ENCODE measurements at regions not wholly inside any gene's neighbourhood (a gene's known extent, or its start where the extent isn't known, plus 50 kb on each side); places are given as distances from the start of the nearest gene placed in this dataset.

GRCh38 chr15:46365572-46365971 lies 730.7 kb downstream of the SQOR start:
- H3K9me3 Mint-ChIP-seq, result peaks cover 6% of the 10 kb centered on the region in 2 donors
- H3K27me3 Mint-ChIP-seq, result no peaks in the 10 kb centered on the region
- peaks cover 0 to 2% of the 10 kb centered on the region in 2 donors for H3K36me3 Mint-ChIP-seq
- no peak overlapping the region for H3K27ac Mint-ChIP-seq
- ATAC-seq (replicated peaks), result no peak
- H3K4me1 Mint-ChIP-seq, result no peaks in the 10 kb centered on the region
- DNase-seq, result no peak
- H3K4me3 Mint-ChIP-seq, result no peak overlapping the region

GRCh38 chr15:46366360-46367007 lies 731.7 kb downstream of the SQOR start:
- Mint-ChIP-seq H3K4me3 (no peak overlapping the region), H3K36me3 (peaks cover 0 to 2% of the 10 kb centered on the region in 2 donors), H3K27ac (no peak overlapping the region), H3K9me3 (peaks cover 6 to 10% of the 10 kb centered on the region in 2 donors), H3K4me1 (no peaks in the 10 kb centered on the region), H3K27me3 (no peaks in the 10 kb centered on the region)
- DNase-seq (no peak), ATAC-seq (replicated peaks) (no peak)

GRCh38 chr15:46383978-46384377 lies 749.1 kb downstream of the SQOR start:
- ATAC-seq (replicated peaks), result no peak
- H3K27ac Mint-ChIP-seq, result no peak overlapping the region
- no peaks in the 10 kb centered on the region for H3K27me3 Mint-ChIP-seq
- H3K4me3 Mint-ChIP-seq, result no peak overlapping the region
- no peaks in the 10 kb centered on the region for H3K4me1 Mint-ChIP-seq
- DNase-seq, result no peak
- no peaks in the 10 kb centered on the region for H3K36me3 Mint-ChIP-seq
- H3K9me3 Mint-ChIP-seq, result peaks cover 0 to 2% of the 10 kb centered on the region in 2 donors

- no peak for ATAC-seq (replicated peaks)
- no peaks in the 10 kb centered on the region for H3K4me1 Mint-ChIP-seq
- H3K36me3 Mint-ChIP-seq, result no peaks in the 10 kb centered on the region
- no peak overlapping the region for H3K27ac Mint-ChIP-seq
- peaks cover 12 to 13% of the 10 kb centered on the region in 2 donors for H3K9me3 Mint-ChIP-seq
- no peak for DNase-seq
- H3K27me3 Mint-ChIP-seq, result no peaks in the 10 kb centered on the region
- H3K4me3 Mint-ChIP-seq, result no peak overlapping the region
Observed at GRCh38 chr15:46386356-46386755, 751.5 kb downstream of the SQOR start.

GRCh38 chr15:46389739-46390138 lies 754.9 kb downstream of the SQOR start:
- Mint-ChIP-seq H3K27me3 (no peaks in the 10 kb centered on the region), H3K9me3 (peaks cover 15 to 17% of the 10 kb centered on the region in 2 donors), H3K27ac (no peak overlapping the region), H3K36me3 (no peaks in the 10 kb centered on the region), H3K4me1 (no peaks in the 10 kb centered on the region), H3K4me3 (no peak overlapping the region)
- DNase-seq (no peak), ATAC-seq (replicated peaks) (no peak)

GRCh38 chr15:46394463-46394862 lies 759.6 kb downstream of the SQOR start:
- Mint-ChIP-seq H3K36me3 (no peaks in the 10 kb centered on the region), H3K4me1 (no peaks in the 10 kb centered on the region), H3K9me3 (peaks cover 17 to 21% of the 10 kb centered on the region in 2 donors), H3K27ac (no peak overlapping the region), H3K4me3 (no peak overlapping the region), H3K27me3 (no peaks in the 10 kb centered on the region)
- ATAC-seq (replicated peaks) (no peak), DNase-seq (no peak)

- H3K27me3 Mint-ChIP-seq, result no peaks in the 10 kb centered on the region
- no peaks in the 10 kb centered on the region for H3K36me3 Mint-ChIP-seq
Observed at GRCh38 chr15:46408312-46408711, 773.5 kb downstream of the SQOR start.

GRCh38 chr15:46409841-46410301 lies 775.0 kb downstream of the SQOR start:
- H3K36me3 Mint-ChIP-seq, result no peaks in the 10 kb centered on the region
- DNase-seq (no peak), ATAC-seq (replicated peaks) (no peak)
- H3K9me3 Mint-ChIP-seq, result peaks cover 0 to 3% of the 10 kb centered on the region in 2 donors
- no peaks in the 10 kb centered on the region for H3K4me1 Mint-ChIP-seq
- H3K27ac Mint-ChIP-seq, result no peak overlapping the region
- H3K4me3 Mint-ChIP-seq, result no peak overlapping the region
- no peaks in the 10 kb centered on the region for H3K27me3 Mint-ChIP-seq

More at GRCh38 chr15:46408312-46408711, 773.5 kb downstream of the SQOR start:
- Mint-ChIP-seq H3K4me3 (no peak overlapping the region), H3K4me1 (no peaks in the 10 kb centered on the region), H3K27ac (no peak overlapping the region), H3K9me3 (peaks cover 0 to 3% of the 10 kb centered on the region in 2 donors)
- DNase-seq, result no peak
- no peak for ATAC-seq (replicated peaks)

- H3K27me3 Mint-ChIP-seq, result no peaks in the 10 kb centered on the region
- peaks cover 0 to 3% of the 10 kb centered on the region in 2 donors for H3K9me3 Mint-ChIP-seq
- H3K36me3 Mint-ChIP-seq, result no peaks in the 10 kb centered on the region
- ATAC-seq (replicated peaks) (no peak), DNase-seq (no peak)
- no peak overlapping the region for H3K27ac Mint-ChIP-seq
- no peak overlapping the region for H3K4me3 Mint-ChIP-seq
- H3K4me1 Mint-ChIP-seq, result no peaks in the 10 kb centered on the region
Observed at GRCh38 chr15:46410705-46411104, 775.9 kb downstream of the SQOR start.

- Mint-ChIP-seq H3K4me3 (no peak overlapping the region), H3K27ac (no peak overlapping the region), H3K36me3 (no peaks in the 10 kb centered on the region), H3K9me3 (peaks cover 0 to 3% of the 10 kb centered on the region in 2 donors), H3K4me1 (no peaks in the 10 kb centered on the region), H3K27me3 (no peaks in the 10 kb centered on the region)
- DNase-seq (no peak), ATAC-seq (replicated peaks) (no peak)
Observed at GRCh38 chr15:46411900-46412299, 777.1 kb downstream of the SQOR start.

- Mint-ChIP-seq H3K9me3 (peaks cover 3 to 4% of the 10 kb centered on the region in 2 donors), H3K27ac (no peak overlapping the region), H3K4me3 (no peak overlapping the region), H3K4me1 (no peaks in the 10 kb centered on the region), H3K27me3 (no peaks in the 10 kb centered on the region), H3K36me3 (no peaks in the 10 kb centered on the region)
- DNase-seq (no peak), ATAC-seq (replicated peaks) (no peak)
Observed at GRCh38 chr15:46413799-46414198, 779.0 kb downstream of the SQOR start.

- DNase-seq (no peak), ATAC-seq (replicated peaks) (no peak)
- Mint-ChIP-seq H3K36me3 (no peaks in the 10 kb centered on the region), H3K27me3 (no peaks in the 10 kb centered on the region), H3K4me3 (no peak overlapping the region), H3K9me3 (peaks cover 1 to 4% of the 10 kb centered on the region in 2 donors), H3K27ac (no peak overlapping the region), H3K4me1 (no peaks in the 10 kb centered on the region)
Observed at GRCh38 chr15:46416544-46416943, 781.7 kb downstream of the SQOR start.

GRCh38 chr15:46420990-46421389 lies 786.2 kb downstream of the SQOR start:
- Mint-ChIP-seq H3K27ac (no peak overlapping the region), H3K27me3 (no peaks in the 10 kb centered on the region), H3K9me3 (peaks cover 4 to 8% of the 10 kb centered on the region in 2 donors), H3K4me3 (no peak overlapping the region), H3K36me3 (no peaks in the 10 kb centered on the region), H3K4me1 (no peaks in the 10 kb centered on the region)
- DNase-seq (no peak), ATAC-seq (replicated peaks) (no peak)

- Mint-ChIP-seq H3K9me3 (peaks cover 3 to 7% of the 10 kb centered on the region in 2 donors), H3K27me3 (no peaks in the 10 kb centered on the region), H3K36me3 (no peaks in the 10 kb centered on the region), H3K4me1 (no peaks in the 10 kb centered on the region), H3K4me3 (no peak overlapping the region), H3K27ac (no peak overlapping the region)
- DNase-seq, result no peak
- no peak for ATAC-seq (replicated peaks)
Observed at GRCh38 chr15:46441294-46442062, 806.6 kb downstream of the SQOR start.

- H3K27ac Mint-ChIP-seq, result no peak overlapping the region
- no peak overlapping the region for H3K4me3 Mint-ChIP-seq
- H3K27me3 Mint-ChIP-seq, result no peaks in the 10 kb centered on the region
Observed at GRCh38 chr15:46442184-46442583, 807.4 kb downstream of the SQOR start.

More at GRCh38 chr15:46442184-46442583, 807.4 kb downstream of the SQOR start:
- H3K36me3 Mint-ChIP-seq, result no peaks in the 10 kb centered on the region
- H3K4me1 Mint-ChIP-seq, result no peaks in the 10 kb centered on the region
- DNase-seq (no peak), ATAC-seq (replicated peaks) (no peak)
- peaks cover 1 to 7% of the 10 kb centered on the region in 2 donors for H3K9me3 Mint-ChIP-seq
